ENCODE measurements at regions not wholly inside any gene's neighbourhood (a gene's known extent, or its start where the extent isn't known, plus 50 kb on each side); places are given as distances from the start of the nearest gene placed in this dataset.

GRCh38 chr11:69930081-69931059 lies 111.2 kb upstream of the FGF3 start:
- intact Hi-C loops (cut with DNase I): no loop called here
- Histone ChIP-seq H3K4me3 (no peak overlapping the region), H3K4me1 (peaks cover 0 to 12% (median 9%) of the 10 kb centered on the region in 4 donors), H3K9me3 (no peaks in the 10 kb centered on the region), H3K36me3 (no peaks in the 10 kb centered on the region), H3K27ac (no peak overlapping the region), H3K27me3 (peaks cover 4 to 40% (median 6%) of the 10 kb centered on the region in 3 donors)
- peak; percentile 56 for DNase-seq
- TF ChIP-seq POLR2A (IDR thresholded peaks at IDR 0.05): no peak
- no peak for TF ChIP-seq CTCF (IDR thresholded peaks at IDR 0.05)
- no peak for TF ChIP-seq POLR2AphosphoS5 (IDR thresholded peaks at IDR 0.05)
- TF ChIP-seq EP300 (IDR thresholded peaks at IDR 0.05): no peak
- WGBS, 2 donors: 90 to 93% methylated on average over 20 of the region's 20 CpGs

GRCh38 chr11:69931060-69931910 lies 112.1 kb upstream of the FGF3 start:
- peak; percentile 56 for DNase-seq
- peaks cover 4 to 34% (median 6%) of the 10 kb centered on the region in 3 donors for H3K27me3 ChIP-seq
- H3K27ac ChIP-seq: no peak overlapping the region

GRCh38 chr11:69931994-69932910 lies 113.0 kb upstream of the FGF3 start:
- no peaks in the 10 kb centered on the region for H3K4me1 ChIP-seq
- no peaks in the 10 kb centered on the region for H3K9me3 ChIP-seq
- H3K36me3 ChIP-seq: no peaks in the 10 kb centered on the region
- TF ChIP-seq POLR2AphosphoS5 (IDR thresholded peaks at IDR 0.05) (no peak), POLR2A (IDR thresholded peaks at IDR 0.05) (no peak), EP300 (IDR thresholded peaks at IDR 0.05) (no peak), CTCF (IDR thresholded peaks at IDR 0.05) (no peak)
- WGBS, 2 donors: 80 to 82% methylated on average over 11 of the region's 11 CpGs
- peaks cover 4 to 26% (median 6%) of the 10 kb centered on the region in 3 donors for H3K27me3 ChIP-seq
- H3K4me3 ChIP-seq: no peak overlapping the region
- peak; percentile 55 for DNase-seq
- intact Hi-C loops (cut with DNase I): no loop called here
- H3K27ac ChIP-seq: no peak overlapping the region

More at GRCh38 chr11:69931060-69931910, 112.1 kb upstream of the FGF3 start:
- Histone ChIP-seq H3K36me3 (no peaks in the 10 kb centered on the region), H3K4me3 (no peak overlapping the region), H3K4me1 (peaks cover 0 to 3% (median 2%) of the 10 kb centered on the region in 4 donors), H3K9me3 (no peaks in the 10 kb centered on the region)
- intact Hi-C loops (cut with DNase I): no loop called here
- TF ChIP-seq EP300 (IDR thresholded peaks at IDR 0.05) (no peak), CTCF (IDR thresholded peaks at IDR 0.05) (no peak), POLR2A (IDR thresholded peaks at IDR 0.05) (no peak), POLR2AphosphoS5 (IDR thresholded peaks at IDR 0.05) (no peak)
- 69 to 82% methylated on average over 10 of the region's 10 CpGs for WGBS, 2 donors

- H3K36me3 ChIP-seq: no peaks in the 10 kb centered on the region
- WGBS, 2 donors: 87 to 92% methylated on average over 13 of the region's 13 CpGs
These were observed 115.8 kb upstream of the FGF3 start for GRCh38 chr11:69934861-69935494.

More at GRCh38 chr11:69934861-69935494, 115.8 kb upstream of the FGF3 start:
- no peak for TF ChIP-seq CTCF (IDR thresholded peaks at IDR 0.05)
- no peaks in the 10 kb centered on the region for H3K9me3 ChIP-seq
- H3K27me3 ChIP-seq: peaks cover 0 to 13% (median 3%) of the 10 kb centered on the region in 3 donors
- H3K4me1 ChIP-seq: peaks cover 0 to 8% (median 3%) of the 10 kb centered on the region in 4 donors
- intact Hi-C loops (cut with DNase I): no loop called here
- DNase-seq: peak; percentile 58
- H3K27ac ChIP-seq: no peak overlapping the region
- H3K4me3 ChIP-seq: no peak overlapping the region

All from sigmoid colon (tissue), 6 donors.